Smooth muscle cell (in vitro differentiated cells): ENCODE measurements at regions not wholly inside any gene's neighbourhood (a gene's known extent, or its start where the extent isn't known, plus 50 kb on each side); places are given as distances from the start of the nearest gene placed in this dataset.

ENCODE experiments used
- DNase-seq: peaks from one replicate; lab custom pipeline; 2025; ENCODE audit not compliant: unreplicated experiment; lab: John Stamatoyannopoulos, UW
- H2AFZ ChIP-seq: fragments of 200-600 bp; sonication (generic); 2 replicates; pipeline ENCODE4 v1.6.0; 2016; ENCODE audit warnings: antibody characterized with exemption, low read depth, mild to moderate bottlenecking
- H3F3A ChIP-seq: fragments of 200-600 bp; sonication (generic); 2 replicates; pipeline ENCODE4 v1.6.0; 2017; ENCODE audit warnings: antibody characterized with exemption, low read depth
- H3K27ac ChIP-seq: fragments of 200-600 bp; sonication (generic); 2 replicates; pipeline ENCODE4 v1.5.1; 2016; ENCODE audit warnings: low read depth, mild to moderate bottlenecking
- H3K27me3 ChIP-seq: fragments of 200-600 bp; sonication (generic); 2 replicates; pipeline ENCODE4 v1.6.1; 2016; ENCODE audit warnings: low read depth, mild to moderate bottlenecking
- H3K36me3 ChIP-seq: fragments of 200-600 bp; sonication (generic); 2 replicates; pipeline ENCODE4 v1.5.1; 2016; ENCODE audit warnings: low read depth
- H3K4me1 ChIP-seq: fragments of 200-600 bp; sonication (generic); 2 replicates; pipeline ENCODE4 v1.5.1; 2016; ENCODE audit warnings: low read depth
- H3K4me2 ChIP-seq: fragments of 200-600 bp; sonication (generic); 2 replicates; pipeline ENCODE4 v1.6.0; 2016; ENCODE audit warnings: mild to moderate bottlenecking
- H3K4me3 ChIP-seq: fragments of 200-600 bp; sonication (generic); 2 replicates; pipeline ENCODE4 v1.5.1; 2016; ENCODE audit warnings: mild to moderate bottlenecking
- H3K79me2 ChIP-seq: fragments of 200-600 bp; sonication (generic); 2 replicates; pipeline ENCODE4 v1.6.0; 2016; ENCODE audit warnings: low read depth, mild to moderate bottlenecking
- H3K9ac ChIP-seq: fragments of 200-600 bp; sonication (generic); 2 replicates; pipeline ENCODE4 v1.6.0; 2016; ENCODE audit warnings: low read depth
- H3K9me3 ChIP-seq: fragments of 200-600 bp; sonication (generic); replicated peaks from 2 replicates; pipeline ENCODE4 v1.5.1; 2016; ENCODE audit warnings: low read depth
- H4K20me1 ChIP-seq: fragments of 200-600 bp; sonication (generic); 2 replicates; pipeline ENCODE4 v1.6.0; 2016; ENCODE audit warnings: low read depth
- CTCF ChIP-seq: fragments of 200-600 bp; sonication (generic); IDR thresholded peaks from 2 replicates; pipeline ENCODE4 v1.5.1; 2017; ENCODE audit warnings: borderline replicate concordance, mild to moderate bottlenecking, antibody characterized with exemption; ENCODE audit not compliant: insufficient read depth, poor library complexity, severe bottlenecking
- WGBS: methylation state at CpG from one replicate; pipeline ENCODE4 v1.1.7; 2016; ENCODE audit warnings: low lambda C conversion rate; 5-methylcytosine and 5-hydroxymethylcytosine counted together

- no peaks in the 10 kb centered on the region for H3K27me3 ChIP-seq
- H3F3A ChIP-seq, result no peaks in the 10 kb centered on the region
- no peak overlapping the region for H3K4me2 ChIP-seq
- H3K36me3 ChIP-seq, result no peaks in the 10 kb centered on the region
- no peaks in the 10 kb centered on the region for H3K79me2 ChIP-seq
- no peak for DNase-seq
- no peaks in the 10 kb centered on the region for H3K9me3 ChIP-seq
- no peak overlapping the region for H3K4me3 ChIP-seq
- no peak for TF ChIP-seq CTCF
- H2AFZ ChIP-seq, result no peak overlapping the region
- no peak overlapping the region for H3K27ac ChIP-seq
- no peaks in the 10 kb centered on the region for H4K20me1 ChIP-seq
- H3K4me1 ChIP-seq, result peaks cover 7% of the 10 kb centered on the region
- no peak overlapping the region for H3K9ac ChIP-seq
- WGBS, result 98% methylated on average over 2 of the region's 2 CpGs
These were observed 160.2 kb upstream of the SMAD3 start for GRCh38 chr15:66905185-66905584.

GRCh38 chr15:66905954-66906353 lies 159.4 kb upstream of the SMAD3 start:
- TF ChIP-seq CTCF, result no peak

GRCh38 chr15:66906668-66907614 lies 158.5 kb upstream of the SMAD3 start:
- DNase-seq, result no peak
- 93% methylated on average over 18 of the region's 18 CpGs for WGBS
- H3K4me3 ChIP-seq, result no peak overlapping the region
- H3K27me3 ChIP-seq, result no peaks in the 10 kb centered on the region
- H3K4me2 ChIP-seq, result no peak overlapping the region
- H3K79me2 ChIP-seq, result no peaks in the 10 kb centered on the region
- no peaks in the 10 kb centered on the region for H3K9me3 ChIP-seq
- H3K9ac ChIP-seq, result no peak overlapping the region
- no peak overlapping the region for H2AFZ ChIP-seq
- H3K36me3 ChIP-seq, result no peaks in the 10 kb centered on the region
- H4K20me1 ChIP-seq, result no peaks in the 10 kb centered on the region
- H3K4me1 ChIP-seq, result peaks cover 11% of the 10 kb centered on the region
- TF ChIP-seq CTCF, result no peak
- no peaks in the 10 kb centered on the region for H3F3A ChIP-seq
- no peak overlapping the region for H3K27ac ChIP-seq

More at GRCh38 chr15:66905954-66906353, 159.4 kb upstream of the SMAD3 start:
- Histone ChIP-seq H3K9ac (no peak overlapping the region), H3K4me2 (no peak overlapping the region), H3K4me1 (peaks cover 8% of the 10 kb centered on the region), H3K27ac (no peak overlapping the region), H3K4me3 (no peak overlapping the region), H2AFZ (no peak overlapping the region), H3K27me3 (no peaks in the 10 kb centered on the region), H3K79me2 (no peaks in the 10 kb centered on the region), H3F3A (no peaks in the 10 kb centered on the region), H3K36me3 (no peaks in the 10 kb centered on the region), H3K9me3 (no peaks in the 10 kb centered on the region), H4K20me1 (no peaks in the 10 kb centered on the region)
- no peak for DNase-seq
- WGBS, result 98% methylated on average over 2 of the region's 2 CpGs
